Endothelial cell of umbilical vein (primary cell): ENCODE measurements at regions not wholly inside any gene's neighbourhood (a gene's known extent, or its start where the extent isn't known, plus 50 kb on each side); places are given as distances from the start of the nearest gene placed in this dataset.

Experiments
- BruUV-seq: library from RNA; stranded (reverse); fragments of 400-500 nt; replicated peaks from 2 replicates; lab custom pipeline; 2021; lab: Mats Ljungman, UMichigan
- CTCF ChIA-PET: fragments of 300-600, 350-600 bp; sonication (Branson Sonifier 250); formaldehyde crosslinking; loops from one replicate; lab custom pipeline; 2021; ENCODE audit warnings: antibody characterized with exemption, inconsistent platforms; lab: Charles Lee
- POLR2A ChIA-PET: fragments of 300-600, 350-600 bp; sonication (Branson Sonifier 250); formaldehyde crosslinking; loops from one replicate; lab custom pipeline; 2021; ENCODE audit warnings: antibody characterized with exemption, inconsistent platforms; lab: Charles Lee
- DNase-seq: peaks from one replicate; pipeline ENCODE4 v3.0.0-alpha.2; 2011; ENCODE audit warnings: low read depth, low spot score
- FAIRE-seq: peaks from 2 replicates; lab custom pipeline; 2011; peaks lifted over from hg19 to GRCh38; lab: Jason Lieb, UNC
- H2AFZ ChIP-seq: 2 replicates; pipeline ENCODE4 v1.6.0; 2012; ENCODE audit warnings: low read depth, low read length, control low read depth, inconsistent platforms
- H3K27ac ChIP-seq: 2 replicates; pipeline ENCODE4 v1.5.1; 2011; ENCODE audit warnings: low read depth, mild to moderate bottlenecking, control low read depth, low read length, moderate library complexity; ENCODE audit not compliant: insufficient read depth
- H3K27me3 ChIP-seq, 2 experiments: 2 replicates each; pipeline versions ENCODE4 v1.6.0 to v1.6.1; 2011; ENCODE audit warnings: low read length in 2 of 2, mixed read lengths in 1 of 2; ENCODE audit not compliant: control insufficient read depth in 2 of 2, insufficient read depth in 2 of 2
- H3K36me3 ChIP-seq, 2 experiments: 2 replicates in 1 of 2; 3 replicates in 1 of 2; pipeline ENCODE4 v1.5.1; 2011; ENCODE audit warnings: low read length in 2 of 2, mild to moderate bottlenecking in 1 of 2, moderate library complexity in 1 of 2; ENCODE audit not compliant: control insufficient read depth in 2 of 2, insufficient read depth in 2 of 2; ENCODE audit errors: extremely low read depth in 1 of 2
- H3K4me1 ChIP-seq: 3 replicates; pipeline ENCODE4 v1.5.1; 2011; ENCODE audit warnings: mild to moderate bottlenecking, low read length; ENCODE audit not compliant: control insufficient read depth, insufficient read depth; ENCODE audit errors: extremely low read depth
- H3K4me2 ChIP-seq: 2 replicates; pipeline ENCODE4 v1.6.1; 2011; ENCODE audit warnings: low read length, control low read depth, mixed read lengths; ENCODE audit not compliant: insufficient read depth
- H3K4me3 ChIP-seq, 3 experiments: fragments of 200-600 bp in 1 of 3; sonication (generic), shearing (Covaris generic) in 1 of 3; replicated peaks in 1 of 3; 2 replicates each; pipeline ENCODE4 v1.5.1; 2011 to 2016; ENCODE audit warnings: control low read depth in 3 of 3, low read length in 3 of 3, mild to moderate bottlenecking in 2 of 3, inconsistent platforms in 1 of 3, low read depth in 1 of 3, moderate library complexity in 1 of 3; ENCODE audit not compliant: insufficient read depth in 1 of 3
- H3K79me2 ChIP-seq: 2 replicates; pipeline ENCODE4 v1.6.0; 2012; ENCODE audit warnings: low read length, inconsistent platforms; ENCODE audit not compliant: control insufficient read depth, insufficient read depth
- H3K9ac ChIP-seq: replicated peaks from 2 replicates; pipeline ENCODE3; 2011; ENCODE audit warnings: low read length, control low read depth; ENCODE audit not compliant: insufficient read depth; ENCODE audit errors: extremely low read depth
- H3K9me1 ChIP-seq: replicated peaks from 3 replicates; pipeline ENCODE4 v1.6.0; 2011; ENCODE audit warnings: mild to moderate bottlenecking, low read length; ENCODE audit not compliant: control insufficient read depth, insufficient read depth; ENCODE audit errors: extremely low read depth
- H3K9me3 ChIP-seq: replicated peaks from 2 replicates; pipeline ENCODE4 v1.5.1; 2012; ENCODE audit warnings: low read length, inconsistent platforms; ENCODE audit not compliant: control insufficient read depth, insufficient read depth
- H4K20me1 ChIP-seq: replicated peaks from 2 replicates; pipeline ENCODE3; 2011; ENCODE audit warnings: mild to moderate bottlenecking, low read length; ENCODE audit not compliant: control insufficient read depth, insufficient read depth; ENCODE audit errors: extremely low read depth
- FOS ChIP-seq: IDR thresholded peaks from 2 replicates; pipeline ENCODE4 v1.6.1; 2011; ENCODE audit warnings: mild to moderate bottlenecking, low read length, moderate library complexity, borderline replicate concordance; ENCODE audit not compliant: insufficient read depth
- MYC ChIP-seq: IDR thresholded peaks from one replicate; pipeline ENCODE4 v1.6.1; 2011; ENCODE audit warnings: mild to moderate bottlenecking, low read depth, low read length
- POLR2AphosphoS5 ChIP-seq: IDR thresholded peaks from 2 replicates; pipeline ENCODE4 v1.6.1; 2012; ENCODE audit warnings: low read depth, mild to moderate bottlenecking, control low read depth, low read length, moderate library complexity; ENCODE audit not compliant: insufficient read depth
- dilution Hi-C: fragments of 300-500 bp; cut with MboI; formaldehyde crosslinking; loops from one replicate; pipeline ENCODE4 v1.15.0; 2019; ENCODE audit warnings: low sequenced_read_pairs; ENCODE audit not compliant: extremely low pct_ligation_motif_present
- intact Hi-C: fragments of 100-400 bp; cut with micrococcal nuclease; formaldehyde crosslinking; loops from one replicate; pipeline ENCODE4 v1.10.0; 2022

- dilution Hi-C loops = no loop called here
- CTCF ChIA-PET = interaction anchor here (1.2 to 1.7 kb wide), 2 partner anchors 9 to 16 kb away, joined by 3 to 5 read pairs; no protein-coding TSS in a partner anchor
These were observed 101.1 kb downstream of the DAD1 start for GRCh38 chr14:22487941-22488340.

GRCh38 chr14:22487401-22487800 lies 101.6 kb downstream of the DAD1 start:
- ChIA-PET CTCF (interaction anchor here (1.2 to 1.7 kb wide), 2 partner anchors 9 to 16 kb away, joined by 3 to 5 read pairs; no protein-coding TSS in a partner anchor), POLR2A (no interaction called here)
- BruUV-seq = no TSS peak
- Histone ChIP-seq H3K36me3 (no peaks in the 10 kb centered on the region), H3K4me3 (no peak overlapping the region), H3K27ac (no peak overlapping the region), H3K4me2 (no peak overlapping the region), H3K27me3 (peaks cover 48 to 57% of the 10 kb centered on the region in 2 experiments), H3K4me1 (no peaks in the 10 kb centered on the region), H3K9me3 (no peaks in the 10 kb centered on the region), H3K79me2 (no peaks in the 10 kb centered on the region), H4K20me1 (no peaks in the 10 kb centered on the region), H2AFZ (no peak overlapping the region), H3K9me1 (no peaks in the 10 kb centered on the region), H3K9ac (no peak overlapping the region)
- dilution Hi-C loops (no loop called here), intact Hi-C loops (no loop called here)
- TF ChIP-seq MYC = no peak
- DNase-seq (no peak), FAIRE-seq (no peak)

More at GRCh38 chr14:22487941-22488340, 101.1 kb downstream of the DAD1 start:
- FAIRE-seq = no peak
- H3K79me2 ChIP-seq = no peaks in the 10 kb centered on the region
- intact Hi-C loops = no loop called here
- no peak for DNase-seq
- no peaks in the 10 kb centered on the region for H3K9me1 ChIP-seq
- no peak overlapping the region for H3K4me3 ChIP-seq
- no peak overlapping the region for H3K4me2 ChIP-seq
- POLR2A ChIA-PET = no interaction called here
- no peaks in the 10 kb centered on the region for H4K20me1 ChIP-seq
- no peak overlapping the region for H3K9ac ChIP-seq
- no peaks in the 10 kb centered on the region for H3K4me1 ChIP-seq
- H3K27ac ChIP-seq = no peak overlapping the region
- TF ChIP-seq FOS = no peak
- TF ChIP-seq POLR2AphosphoS5 = no peak
- no peak overlapping the region for H2AFZ ChIP-seq
- no TSS peak for BruUV-seq
- peaks cover 49 to 55% of the 10 kb centered on the region in 2 experiments for H3K27me3 ChIP-seq
- H3K36me3 ChIP-seq = no peaks in the 10 kb centered on the region
- H3K9me3 ChIP-seq = no peaks in the 10 kb centered on the region
